ELF-1 (cell line): ENCODE measurements at regions not wholly inside any gene's neighbourhood (a gene's known extent, or its start where the extent isn't known, plus 50 kb on each side); places are given as distances from the start of the nearest gene placed in this dataset.
A peak's percentile ranks its signal among the peaks of the same experiment; 100 is the strongest.
"Not testable (repeated sequence)": the region's sequence is repeated elsewhere in the genome, so short reads cannot be mapped to it uniquely, and the experiment has no call there.

Experiments used
- DNase-seq: peaks from one replicate; pipeline ENCODE4 v3.0.0-alpha.2; 2016; ENCODE audit warnings: low read depth, low spot score

DNA sequence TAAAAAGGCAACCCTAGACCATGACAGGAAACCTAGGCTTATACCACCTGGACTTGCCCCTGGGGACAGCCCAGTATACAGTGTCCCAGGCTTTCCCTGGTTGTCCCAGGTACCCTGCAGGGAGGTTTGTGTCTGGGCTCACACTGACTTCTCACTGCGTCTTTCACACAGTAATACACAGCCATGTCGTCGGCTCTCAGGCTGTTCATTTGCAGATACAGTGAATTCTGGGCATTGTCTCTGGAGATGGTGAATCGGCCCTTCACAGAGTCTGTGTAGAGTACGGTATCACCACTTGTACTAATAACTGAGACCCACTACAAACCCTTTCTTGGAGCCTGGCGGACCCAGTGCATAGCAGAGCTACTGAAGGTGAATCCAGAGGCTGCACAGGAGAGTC is 1116.6 kb downstream of the TMEM121 start:
- DNase-seq, result not testable (repeated sequence)

- not testable (repeated sequence) for DNase-seq
Observed at GRCh38 chr14:106648874-106649273, 1122.5 kb downstream of the TMEM121 start.

- DNase-seq, result no peak
Observed at GRCh38 chr14:106651016-106651415, 1124.6 kb downstream of the TMEM121 start.

GRCh38 chr14:106652494-106652893 is 1126.1 kb downstream of the TMEM121 start:
- DNase-seq, result no peak

- DNase-seq, result no peak
Observed at GRCh38 chr14:106657460-106657859, 1131.1 kb downstream of the TMEM121 start.

- not testable (repeated sequence) for DNase-seq
Observed at GRCh38 chr14:106658066-106658860, 1131.9 kb downstream of the TMEM121 start.

GRCh38 chr14:106661561-106661960 is 1135.2 kb downstream of the TMEM121 start:
- DNase-seq, result not testable (repeated sequence)

GRCh38 chr14:106662936-106663550 is 1136.7 kb downstream of the TMEM121 start:
- no peak for DNase-seq

DNA sequence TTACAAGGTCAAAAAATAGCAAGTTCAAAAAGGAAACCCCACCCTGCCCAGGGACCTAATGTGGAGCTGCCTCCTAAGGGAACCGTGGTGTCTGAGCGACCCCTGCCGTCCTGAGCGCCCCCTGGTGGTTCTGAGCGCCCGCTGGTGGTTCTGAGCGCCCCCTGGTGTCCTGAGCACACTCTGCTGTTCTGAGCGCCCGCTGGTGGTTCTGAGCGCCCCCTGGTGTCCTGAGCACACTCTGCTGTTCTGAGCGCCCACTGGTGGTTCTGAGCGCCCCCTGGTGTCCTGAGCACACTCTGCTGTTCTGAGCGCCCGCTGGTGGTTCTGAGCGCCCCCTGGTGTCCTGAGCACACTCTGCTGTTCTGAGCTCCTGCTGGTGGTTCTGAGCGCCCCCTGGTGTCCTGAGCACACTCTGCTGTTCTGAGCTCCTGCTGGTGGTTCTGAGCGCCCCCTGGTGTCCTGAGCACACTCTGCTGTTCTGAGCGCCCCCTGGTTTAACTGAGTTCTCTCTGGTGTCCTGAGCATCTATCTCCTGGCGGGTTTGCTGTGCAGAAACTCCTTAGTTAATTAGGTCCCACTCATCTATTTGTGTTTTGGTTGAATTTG is 1137.5 kb downstream of the TMEM121 start:
- peak; percentile 1 for DNase-seq

DNA sequence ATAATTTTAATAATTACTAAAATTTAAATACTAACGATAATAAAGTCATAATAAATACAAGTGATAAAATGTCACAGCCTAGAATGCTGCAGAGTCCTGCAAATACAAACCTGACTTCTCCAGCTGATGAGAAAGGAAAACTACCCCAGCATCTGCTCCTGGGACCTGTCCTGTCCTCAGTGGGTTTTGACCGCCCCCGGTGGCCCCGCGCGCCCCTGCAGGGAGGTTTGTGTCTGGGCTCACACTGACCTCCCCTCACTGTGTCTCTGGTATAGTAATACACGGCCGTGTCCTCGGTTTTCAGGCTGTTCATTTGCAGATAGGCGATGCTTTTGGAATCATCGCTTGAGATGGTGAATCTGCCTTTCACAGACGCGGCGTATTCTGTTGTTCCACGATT is 1139.4 kb downstream of the TMEM121 start:
- DNase-seq, result no peak

- DNase-seq, result no peak
Observed at GRCh38 chr14:106666341-106666740, 1140.0 kb downstream of the TMEM121 start.

- no peak for DNase-seq
Observed at GRCh38 chr14:106670011-106670410, 1143.6 kb downstream of the TMEM121 start.

GRCh38 chr14:106674093-106674492 is 1147.7 kb downstream of the TMEM121 start:
- not testable (repeated sequence) for DNase-seq

GRCh38 chr14:106674509-106675125 is 1148.2 kb downstream of the TMEM121 start:
- not testable (repeated sequence) for DNase-seq

GRCh38 chr14:106675716-106676115 is 1149.3 kb downstream of the TMEM121 start:
- not testable (repeated sequence) for DNase-seq

DNA sequence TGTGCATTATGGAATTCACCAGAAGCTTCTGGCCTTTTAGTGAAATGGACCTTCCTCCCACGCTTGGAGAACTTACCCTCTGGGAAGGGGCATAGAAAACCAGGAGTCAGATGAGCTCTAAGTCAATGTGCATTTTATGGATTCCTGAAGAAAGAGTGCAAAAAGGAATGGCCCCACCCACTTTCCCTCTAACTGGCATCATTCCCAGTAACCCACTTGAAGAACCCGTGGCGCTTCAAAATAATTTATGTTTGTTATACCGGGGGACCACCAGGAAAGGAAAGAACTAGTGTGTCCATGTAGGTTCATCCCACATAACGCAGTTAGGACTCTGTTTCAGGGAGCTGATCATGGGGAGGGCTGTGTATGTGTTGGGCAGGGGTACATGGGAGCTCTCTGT is 1153.4 kb downstream of the TMEM121 start:
- no peak for DNase-seq

DNA sequence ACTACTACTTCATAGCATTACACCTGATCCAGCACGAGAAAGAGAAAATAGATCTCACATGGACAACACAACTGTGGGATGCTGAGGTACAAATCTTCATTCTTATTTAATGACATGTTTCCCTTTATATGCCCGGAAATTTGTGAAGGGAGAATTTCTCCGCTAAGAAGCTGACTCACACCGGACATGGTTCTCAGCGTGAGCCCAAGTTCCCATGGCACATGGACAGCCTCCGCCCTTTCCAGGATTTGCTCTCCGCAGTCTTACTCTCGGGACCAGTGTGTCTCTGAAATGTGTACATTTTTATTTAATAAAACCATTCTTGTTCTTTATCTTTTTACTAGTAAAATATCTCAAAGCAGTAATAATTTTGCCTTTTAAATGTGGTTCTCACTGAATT is 1154.8 kb downstream of the TMEM121 start:
- DNase-seq, result no peak

- DNase-seq, result no peak
Observed at GRCh38 chr14:106681568-106681967, 1155.2 kb downstream of the TMEM121 start.

DNA sequence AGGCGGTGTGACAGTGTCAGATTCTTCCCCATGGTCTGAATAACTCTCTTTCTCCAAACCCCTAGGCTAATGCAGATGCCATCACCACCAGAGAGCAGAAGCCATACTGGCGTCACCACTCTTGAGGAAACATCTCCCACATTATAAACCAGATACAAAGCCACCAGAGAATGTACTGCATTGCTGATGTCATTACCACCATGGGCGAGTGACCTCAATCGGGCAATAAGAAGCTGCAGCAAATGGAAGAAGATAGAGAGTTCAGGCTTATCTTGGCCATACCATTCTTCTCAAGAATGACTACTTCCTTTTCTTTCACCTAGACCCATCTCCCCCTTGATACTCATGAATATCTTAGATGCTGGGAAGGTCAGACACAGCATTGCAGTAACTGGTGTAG is 1157.2 kb downstream of the TMEM121 start:
- DNase-seq, result no peak

- DNase-seq, result no peak
Observed at GRCh38 chr14:106686533-106686932, 1160.2 kb downstream of the TMEM121 start.

GRCh38 chr14:106690333-106690891 is 1164.0 kb downstream of the TMEM121 start:
- no peak for DNase-seq
